Natural killer cell (primary cell): ENCODE measurements at regions not wholly inside any gene's neighbourhood (a gene's known extent, or its start where the extent isn't known, plus 50 kb on each side); places are given as distances from the start of the nearest gene placed in this dataset.

ENCODE experiments used
- ATAC-seq, 3 donors: fragments of 150-1000 bp in 2 of 3; fragments of 200-7000 bp in 1 of 3; cut with Tn5 transposase; 1 replicate in 1 of 3; 2 replicates in 2 of 3; pipeline ENCODE4 v1.10.0; 2021; ENCODE audit warnings: mild to moderate bottlenecking in 2 of 3, moderate library complexity in 2 of 3
- DNase-seq, 2 donors: peaks; one replicate each; pipeline versions ENCODE4 v3.0.0 to v3.0.0-alpha.2; 2013 to 2021; ENCODE audit warnings: mixed read lengths in 1 of 2
- H3K27ac ChIP-seq: one replicate; pipeline ENCODE4 v1.5.1; 2013; ENCODE audit warnings: mild to moderate bottlenecking, low read length
- H3K27me3 ChIP-seq: one replicate; pipeline ENCODE4 v1.6.1; 2013; ENCODE audit warnings: low read length; ENCODE audit not compliant: control insufficient read depth, insufficient read depth
- H3K36me3 ChIP-seq: one replicate; pipeline ENCODE4 v1.6.1; 2013; ENCODE audit warnings: low read length; ENCODE audit not compliant: control insufficient read depth, insufficient read depth
- H3K4me1 ChIP-seq: one replicate; pipeline ENCODE4 v1.6.1; 2013; ENCODE audit warnings: low read length; ENCODE audit not compliant: control insufficient read depth, insufficient read depth
- H3K4me3 ChIP-seq: one replicate; pipeline ENCODE4 v1.5.1; 2013; ENCODE audit warnings: low read length
- H3K9me3 ChIP-seq: one replicate; pipeline ENCODE4 v1.6.1; 2013; ENCODE audit warnings: low read length; ENCODE audit not compliant: control insufficient read depth, insufficient read depth
- H3K27ac Mint-ChIP-seq, 2 donors: one replicate each; pipeline ENCODE4 v1.8.0; 2022; ENCODE audit warnings: mild to moderate bottlenecking in 2 of 2, mixed read lengths in 2 of 2, moderate library complexity in 1 of 2
- H3K27me3 Mint-ChIP-seq, 2 donors: one replicate each; pipeline ENCODE4 v1.8.0; 2022; ENCODE audit warnings: low read depth in 2 of 2, mixed read lengths in 2 of 2
- H3K36me3 Mint-ChIP-seq: one replicate; pipeline ENCODE4 v1.8.0; 2022; ENCODE audit warnings: mixed read lengths
- H3K4me1 Mint-ChIP-seq, 2 donors: one replicate each; pipeline ENCODE4 v1.8.0; 2022; ENCODE audit warnings: mixed read lengths in 2 of 2
- H3K4me3 Mint-ChIP-seq: one replicate; pipeline ENCODE4 v1.8.0; 2022; ENCODE audit warnings: mild to moderate bottlenecking, moderate library complexity, mixed read lengths
- H3K9me3 Mint-ChIP-seq, 2 donors: one replicate each; pipeline ENCODE4 v1.8.0; 2022; ENCODE audit warnings: mixed read lengths in 2 of 2
- WGBS: methylation state at CpG from one replicate; pipeline ENCODE4 v1.1.7; 2013; ENCODE audit warnings: missing lambda C conversion rate; ENCODE audit not compliant: insufficient coverage; 5-methylcytosine and 5-hydroxymethylcytosine counted together
- intact Hi-C: fragments of 100-400 bp; cut with micrococcal nuclease; formaldehyde crosslinking; loops from one replicate; pipeline ENCODE4 v1.14.2; 2022
- TF ChIP-seq, protein P1 (sequence below): fragments of 200-600 bp; IDR thresholded peaks from one replicate; pipeline ENCODE4 v1.8.0; 2022; ENCODE audit warnings: antibody characterized with exemption

GRCh38 chr16:52731219-52731875, 184.4 kb upstream of the TOX3 start:
- H3K27me3 Mint-ChIP-seq = no peaks in the 10 kb centered on the region
- no peak overlapping the region for H3K27ac Mint-ChIP-seq
- no peaks in the 10 kb centered on the region for H3K9me3 ChIP-seq
- no peak overlapping the region for H3K4me3 Mint-ChIP-seq
- 89% methylated on average over 24 of the region's 24 CpGs for WGBS
- DNase-seq (no peak), ATAC-seq (no peak)
- H3K36me3 Mint-ChIP-seq = no peaks in the 10 kb centered on the region
- no peak overlapping the region for H3K4me3 ChIP-seq
- TF ChIP-seq, protein P1, sequence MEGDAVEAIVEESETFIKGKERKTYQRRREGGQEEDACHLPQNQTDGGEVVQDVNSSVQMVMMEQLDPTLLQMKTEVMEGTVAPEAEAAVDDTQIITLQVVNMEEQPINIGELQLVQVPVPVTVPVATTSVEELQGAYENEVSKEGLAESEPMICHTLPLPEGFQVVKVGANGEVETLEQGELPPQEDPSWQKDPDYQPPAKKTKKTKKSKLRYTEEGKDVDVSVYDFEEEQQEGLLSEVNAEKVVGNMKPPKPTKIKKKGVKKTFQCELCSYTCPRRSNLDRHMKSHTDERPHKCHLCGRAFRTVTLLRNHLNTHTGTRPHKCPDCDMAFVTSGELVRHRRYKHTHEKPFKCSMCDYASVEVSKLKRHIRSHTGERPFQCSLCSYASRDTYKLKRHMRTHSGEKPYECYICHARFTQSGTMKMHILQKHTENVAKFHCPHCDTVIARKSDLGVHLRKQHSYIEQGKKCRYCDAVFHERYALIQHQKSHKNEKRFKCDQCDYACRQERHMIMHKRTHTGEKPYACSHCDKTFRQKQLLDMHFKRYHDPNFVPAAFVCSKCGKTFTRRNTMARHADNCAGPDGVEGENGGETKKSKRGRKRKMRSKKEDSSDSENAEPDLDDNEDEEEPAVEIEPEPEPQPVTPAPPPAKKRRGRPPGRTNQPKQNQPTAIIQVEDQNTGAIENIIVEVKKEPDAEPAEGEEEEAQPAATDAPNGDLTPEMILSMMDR = no peak
- no peaks in the 10 kb centered on the region for H3K36me3 ChIP-seq
- no peaks in the 10 kb centered on the region for H3K4me1 Mint-ChIP-seq
- no peak overlapping the region for H3K27ac ChIP-seq
- intact Hi-C loops = no loop called here
- H3K27me3 ChIP-seq = no peaks in the 10 kb centered on the region
- H3K9me3 Mint-ChIP-seq = peaks cover 0 to 6% of the 10 kb centered on the region in 2 donors
- no peaks in the 10 kb centered on the region for H3K4me1 ChIP-seq

GRCh38 chr16:52729731-52730130, 182.8 kb upstream of the TOX3 start:
- Mint-ChIP-seq H3K27ac (no peak overlapping the region), H3K27me3 (no peaks in the 10 kb centered on the region), H3K9me3 (peaks cover 1 to 4% of the 10 kb centered on the region in 2 donors), H3K4me3 (no peak overlapping the region), H3K36me3 (no peaks in the 10 kb centered on the region), H3K4me1 (no peaks in the 10 kb centered on the region)
- DNase-seq (no peak), ATAC-seq (no peak)
- Histone ChIP-seq H3K4me1 (no peaks in the 10 kb centered on the region), H3K27ac (no peak overlapping the region), H3K9me3 (no peaks in the 10 kb centered on the region), H3K36me3 (no peaks in the 10 kb centered on the region), H3K27me3 (no peaks in the 10 kb centered on the region), H3K4me3 (no peak overlapping the region)
- 85% methylated on average over 7 of the region's 7 CpGs for WGBS
- TF ChIP-seq, protein P1 = no peak
- intact Hi-C loops = no loop called here

GRCh38 chr16:52727849-52728248, 180.9 kb upstream of the TOX3 start:
- H3K9me3 ChIP-seq = no peaks in the 10 kb centered on the region
- Mint-ChIP-seq H3K4me1 (no peaks in the 10 kb centered on the region), H3K9me3 (peaks cover 2 to 5% of the 10 kb centered on the region in 2 donors), H3K4me3 (no peak overlapping the region), H3K36me3 (no peaks in the 10 kb centered on the region), H3K27ac (no peak overlapping the region), H3K27me3 (no peaks in the 10 kb centered on the region)
- intact Hi-C loops = no loop called here
- DNase-seq (no peak), ATAC-seq (no peak)
- no peak overlapping the region for H3K4me3 ChIP-seq
- TF ChIP-seq, protein P1 = no peak
- H3K4me1 ChIP-seq = no peaks in the 10 kb centered on the region
- H3K27me3 ChIP-seq = no peaks in the 10 kb centered on the region
- 37% methylated on average over 4 of the region's 4 CpGs for WGBS
- H3K36me3 ChIP-seq = no peaks in the 10 kb centered on the region
- H3K27ac ChIP-seq = no peak overlapping the region

DNA sequence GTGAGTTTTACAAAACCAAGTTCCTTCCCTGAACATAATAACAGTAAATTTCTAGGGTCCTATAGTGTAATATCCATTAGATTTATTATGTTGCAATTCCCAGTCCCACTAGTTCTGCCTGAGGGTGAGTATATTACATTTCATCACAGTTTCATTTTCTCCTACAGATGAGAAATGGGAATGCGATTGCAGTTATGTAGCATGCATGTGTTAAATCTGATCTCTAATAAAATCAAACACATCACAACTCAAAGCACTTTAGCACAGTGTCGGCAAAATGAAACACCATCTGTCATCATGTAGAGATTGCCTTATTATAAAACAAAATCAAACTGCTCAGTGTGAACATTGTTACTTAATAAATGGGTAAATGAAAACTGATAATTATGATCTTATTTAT, 180.5 kb upstream of the TOX3 start:
- H3K36me3 ChIP-seq = no peaks in the 10 kb centered on the region
- no peak overlapping the region for H3K27ac ChIP-seq
- no peak for DNase-seq
- Mint-ChIP-seq H3K27ac (no peak overlapping the region), H3K9me3 (peaks cover 2 to 4% of the 10 kb centered on the region in 2 donors), H3K27me3 (no peaks in the 10 kb centered on the region), H3K4me1 (no peaks in the 10 kb centered on the region), H3K4me3 (no peak overlapping the region), H3K36me3 (no peaks in the 10 kb centered on the region)
- intact Hi-C loops = no loop called here
- H3K9me3 ChIP-seq = no peaks in the 10 kb centered on the region
- no peak for ATAC-seq
- TF ChIP-seq, protein P1 = no peak
- no peaks in the 10 kb centered on the region for H3K4me1 ChIP-seq
- H3K4me3 ChIP-seq = no peak overlapping the region
- WGBS = no CpG with 5 or more reads among the region's 2 CpGs
- no peaks in the 10 kb centered on the region for H3K27me3 ChIP-seq
